MM.1S (cell line): ENCODE measurements at regions not wholly inside any gene's neighbourhood (a gene's known extent, or its start where the extent isn't known, plus 50 kb on each side); places are given as distances from the start of the nearest gene placed in this dataset.

Experiments
- EZH2phosphoT487 ChIP-seq: fragments of 300-600 bp; sonication (generic); IDR thresholded peaks from 2 replicates; pipeline ENCODE4 v1.6.1; 2018; ENCODE audit warnings: antibody characterized with exemption, low read length
- TF ChIP-seq, protein P1 (sequence below): fragments of 300-600 bp; sonication (generic); IDR thresholded peaks from 2 replicates; pipeline ENCODE4 v1.5.1; 2016; ENCODE audit warnings: antibody characterized with exemption, low read length, mixed read lengths

DNA sequence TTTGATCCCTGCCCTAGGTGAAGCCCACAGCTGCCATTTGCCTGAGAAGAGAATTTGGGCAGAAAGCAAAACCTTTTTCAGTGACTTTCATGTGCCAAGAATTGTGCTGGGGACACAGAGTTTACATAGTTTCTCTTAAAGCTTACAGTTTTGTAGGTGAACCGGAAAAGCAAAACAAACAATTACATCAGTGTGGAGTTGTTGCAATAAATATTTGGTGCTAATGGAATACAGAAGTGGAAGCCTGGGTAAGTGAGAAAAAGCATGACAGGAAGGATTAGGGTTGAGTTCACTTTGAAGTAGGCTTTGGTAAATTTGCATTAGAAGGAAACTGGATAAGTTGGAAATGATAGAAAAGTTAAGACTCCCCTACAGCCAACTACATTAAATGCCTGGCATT lies 82.7 kb downstream of the RASSF10 start:
- TF ChIP-seq EZH2phosphoT487 = no peak
- TF ChIP-seq, protein P1, sequence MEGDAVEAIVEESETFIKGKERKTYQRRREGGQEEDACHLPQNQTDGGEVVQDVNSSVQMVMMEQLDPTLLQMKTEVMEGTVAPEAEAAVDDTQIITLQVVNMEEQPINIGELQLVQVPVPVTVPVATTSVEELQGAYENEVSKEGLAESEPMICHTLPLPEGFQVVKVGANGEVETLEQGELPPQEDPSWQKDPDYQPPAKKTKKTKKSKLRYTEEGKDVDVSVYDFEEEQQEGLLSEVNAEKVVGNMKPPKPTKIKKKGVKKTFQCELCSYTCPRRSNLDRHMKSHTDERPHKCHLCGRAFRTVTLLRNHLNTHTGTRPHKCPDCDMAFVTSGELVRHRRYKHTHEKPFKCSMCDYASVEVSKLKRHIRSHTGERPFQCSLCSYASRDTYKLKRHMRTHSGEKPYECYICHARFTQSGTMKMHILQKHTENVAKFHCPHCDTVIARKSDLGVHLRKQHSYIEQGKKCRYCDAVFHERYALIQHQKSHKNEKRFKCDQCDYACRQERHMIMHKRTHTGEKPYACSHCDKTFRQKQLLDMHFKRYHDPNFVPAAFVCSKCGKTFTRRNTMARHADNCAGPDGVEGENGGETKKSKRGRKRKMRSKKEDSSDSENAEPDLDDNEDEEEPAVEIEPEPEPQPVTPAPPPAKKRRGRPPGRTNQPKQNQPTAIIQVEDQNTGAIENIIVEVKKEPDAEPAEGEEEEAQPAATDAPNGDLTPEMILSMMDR = no peak
